GM12891 (cell line): ENCODE measurements at regions not wholly inside any gene's neighbourhood (a gene's known extent, or its start where the extent isn't known, plus 50 kb on each side); places are given as distances from the start of the nearest gene placed in this dataset.

ENCODE experiments used
- POLR2A ChIP-seq: IDR thresholded peaks from 2 replicates; pipeline ENCODE4 v1.6.1; 2011; ENCODE audit warnings: low read depth, low read length, control low read depth
- POLR2AphosphoS5 ChIP-seq: IDR thresholded peaks from 2 replicates; pipeline ENCODE4 v1.6.1; 2011; ENCODE audit warnings: low read depth, low read length, control low read depth

- TF ChIP-seq POLR2A (no peak), POLR2AphosphoS5 (no peak)
These were observed 190.0 kb upstream of the POT1 start for GRCh38 chr7:125119559-125120115.
